PC-9 (cell line): ENCODE measurements at regions not wholly inside any gene's neighbourhood (a gene's known extent, or its start where the extent isn't known, plus 50 kb on each side); places are given as distances from the start of the nearest gene placed in this dataset.

Experiments
- BruUV-seq: library from RNA; stranded (reverse); fragments of 400-500 nt; replicated peaks from 2 replicates; lab custom pipeline; 2021; lab: Mats Ljungman, UMichigan
- CTCF ChIA-PET: fragments of 300-600 bp; sonication (Branson Sonifier 250); formaldehyde crosslinking; loops from one replicate; lab custom pipeline; 2022; ENCODE audit warnings: antibody characterized with exemption; lab: Charles Lee
- POLR2A ChIA-PET: fragments of 300-600 bp; sonication (Branson Sonifier 250); formaldehyde crosslinking; loops from one replicate; lab custom pipeline; 2022; ENCODE audit warnings: antibody characterized with exemption; ENCODE audit not compliant: unreplicated experiment; lab: Charles Lee
- DNase-seq, 2 experiments: peaks; one replicate each; pipeline versions ENCODE4 v3.0.0 to v3.0.0-alpha.2; 2015 to 2022; ENCODE audit warnings: mixed read lengths in 1 of 2
- H2AFZ ChIP-seq: fragments of 200-600 bp; sonication (generic); 2 replicates; pipeline ENCODE4 v1.8.1; 2017; ENCODE audit warnings: antibody characterized with exemption
- H3F3A ChIP-seq: fragments of 200-600 bp; sonication (generic); 2 replicates; pipeline ENCODE4 v1.8.1; 2017; ENCODE audit warnings: antibody characterized with exemption, mild to moderate bottlenecking, low read depth; ENCODE audit not compliant: insufficient read depth
- H3K27ac ChIP-seq: fragments of 200-600 bp; sonication (generic); 2 replicates; pipeline ENCODE4 v1.6.1; 2016; ENCODE audit warnings: mixed run types
- H3K27me3 ChIP-seq: fragments of 200-600 bp; sonication (generic); 2 replicates; pipeline ENCODE4 v1.6.1; 2016; ENCODE audit warnings: low read depth, mixed run types; ENCODE audit not compliant: insufficient read depth
- H3K36me3 ChIP-seq: fragments of 200-600 bp; sonication (generic); 2 replicates; pipeline ENCODE4 v1.6.1; 2016; ENCODE audit warnings: low read depth, mixed run types
- H3K4me1 ChIP-seq: fragments of 200-600 bp; sonication (generic); replicated peaks from 2 replicates; pipeline ENCODE4 v1.6.1; 2016; ENCODE audit warnings: mixed run types; ENCODE audit not compliant: insufficient read depth
- H3K4me2 ChIP-seq: fragments of 200-600 bp; sonication (generic); 2 replicates; pipeline ENCODE4 v1.6.1; 2017; ENCODE audit warnings: mixed run types
- H3K4me3 ChIP-seq: fragments of 200-600 bp; sonication (generic); 2 replicates; pipeline ENCODE4 v1.6.1; 2016; ENCODE audit warnings: mixed run types
- H3K79me2 ChIP-seq: fragments of 200-600 bp; sonication (generic); 2 replicates; pipeline ENCODE4 v1.6.1; 2017; ENCODE audit warnings: low read depth, mixed run types
- H3K9me2 ChIP-seq: fragments of 200-600 bp; sonication (generic); 2 replicates; pipeline ENCODE4 v1.8.1; 2017; ENCODE audit warnings: mild to moderate bottlenecking; ENCODE audit not compliant: insufficient read depth
- H3K9me3 ChIP-seq: fragments of 200-600 bp; sonication (generic); 2 replicates; pipeline ENCODE4 v1.8.1; 2016; ENCODE audit warnings: low read depth; ENCODE audit not compliant: insufficient read depth
- H4K20me1 ChIP-seq: fragments of 200-600 bp; sonication (generic); 2 replicates; pipeline ENCODE4 v1.8.1; 2017; ENCODE audit not compliant: insufficient read depth
- EZH2 ChIP-seq: fragments of 200-600 bp; sonication (generic); IDR thresholded peaks from 2 replicates; pipeline ENCODE4 v1.8.0; 2017; ENCODE audit warnings: antibody characterized with exemption, low read depth
- intact Hi-C: fragments of 100-400 bp; cut with micrococcal nuclease; formaldehyde crosslinking; loops from one replicate; pipeline ENCODE4 v1.10.0; 2022; ENCODE audit not compliant: unreplicated experiment
- TF ChIP-seq, protein P1 (sequence below): fragments of 200-600 bp; sonication (generic); conservative IDR thresholded peaks from 2 replicates; pipeline ENCODE4 v1.6.1; 2017; ENCODE audit warnings: mixed run types, antibody characterized with exemption, mild to moderate bottlenecking, moderate library complexity

DNA sequence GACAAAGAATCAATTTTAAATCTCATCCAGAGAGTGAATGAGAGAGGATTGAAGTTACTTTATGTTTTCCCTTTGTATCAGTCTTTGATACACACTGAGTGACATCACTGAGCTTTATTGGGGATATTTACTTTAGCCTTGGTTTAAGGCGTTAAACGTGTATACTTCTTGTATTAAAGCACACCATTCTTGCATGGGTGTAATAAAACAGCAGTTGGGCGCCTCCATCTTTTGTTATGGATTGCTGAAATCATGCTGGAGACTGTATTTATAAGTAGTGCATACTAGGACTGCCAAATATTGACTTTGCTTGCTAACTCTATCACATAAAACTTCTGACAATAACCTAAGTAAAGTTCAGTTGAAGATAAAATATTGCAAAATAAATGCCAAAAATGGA lies 1755.8 kb upstream of the WWC1 start:
- intact Hi-C loops = no loop called here
- Histone ChIP-seq H4K20me1 (no peaks in the 10 kb centered on the region), H3K27ac (no peak overlapping the region), H2AFZ (no peak overlapping the region), H3K4me3 (no peak overlapping the region), H3K9me3 (no peaks in the 10 kb centered on the region), H3K36me3 (no peaks in the 10 kb centered on the region), H3K79me2 (no peaks in the 10 kb centered on the region), H3K4me2 (no peak overlapping the region), H3K27me3 (no peaks in the 10 kb centered on the region), H3F3A (no peaks in the 10 kb centered on the region), H3K4me1 (no peaks in the 10 kb centered on the region), H3K9me2 (no peaks in the 10 kb centered on the region)
- POLR2A ChIA-PET = no interaction called here
- no peak for TF ChIP-seq EZH2
- TF ChIP-seq, protein P1, sequence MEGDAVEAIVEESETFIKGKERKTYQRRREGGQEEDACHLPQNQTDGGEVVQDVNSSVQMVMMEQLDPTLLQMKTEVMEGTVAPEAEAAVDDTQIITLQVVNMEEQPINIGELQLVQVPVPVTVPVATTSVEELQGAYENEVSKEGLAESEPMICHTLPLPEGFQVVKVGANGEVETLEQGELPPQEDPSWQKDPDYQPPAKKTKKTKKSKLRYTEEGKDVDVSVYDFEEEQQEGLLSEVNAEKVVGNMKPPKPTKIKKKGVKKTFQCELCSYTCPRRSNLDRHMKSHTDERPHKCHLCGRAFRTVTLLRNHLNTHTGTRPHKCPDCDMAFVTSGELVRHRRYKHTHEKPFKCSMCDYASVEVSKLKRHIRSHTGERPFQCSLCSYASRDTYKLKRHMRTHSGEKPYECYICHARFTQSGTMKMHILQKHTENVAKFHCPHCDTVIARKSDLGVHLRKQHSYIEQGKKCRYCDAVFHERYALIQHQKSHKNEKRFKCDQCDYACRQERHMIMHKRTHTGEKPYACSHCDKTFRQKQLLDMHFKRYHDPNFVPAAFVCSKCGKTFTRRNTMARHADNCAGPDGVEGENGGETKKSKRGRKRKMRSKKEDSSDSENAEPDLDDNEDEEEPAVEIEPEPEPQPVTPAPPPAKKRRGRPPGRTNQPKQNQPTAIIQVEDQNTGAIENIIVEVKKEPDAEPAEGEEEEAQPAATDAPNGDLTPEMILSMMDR = no peak
- BruUV-seq = no TSS peak
- DNase-seq = no peak
- CTCF ChIA-PET = no interaction called here

- no peak overlapping the region for H3K4me2 ChIP-seq
- BruUV-seq = no TSS peak
- no peaks in the 10 kb centered on the region for H3K9me3 ChIP-seq
- ChIA-PET POLR2A (no interaction called here), CTCF (no interaction called here)
- DNase-seq = no peak
- H3K79me2 ChIP-seq = no peaks in the 10 kb centered on the region
- no peaks in the 10 kb centered on the region for H3F3A ChIP-seq
- no peaks in the 10 kb centered on the region; the same call in none of the 2 replicates for H3K9me2 ChIP-seq
- no peaks in the 10 kb centered on the region for H4K20me1 ChIP-seq
- TF ChIP-seq EZH2 = no peak
- TF ChIP-seq, protein P1 = no peak
- no peak overlapping the region for H2AFZ ChIP-seq
- H3K27ac ChIP-seq = no peak overlapping the region
- no peaks in the 10 kb centered on the region for H3K36me3 ChIP-seq
- intact Hi-C loops = no loop called here
- H3K4me1 ChIP-seq = no peaks in the 10 kb centered on the region
- no peaks in the 10 kb centered on the region for H3K27me3 ChIP-seq
- no peak overlapping the region for H3K4me3 ChIP-seq
Measured at GRCh38 chr5:166540156-166540555, 1751.3 kb upstream of the WWC1 start.

GRCh38 chr5:166551384-166551783 lies 1740.1 kb upstream of the WWC1 start:
- no TSS peak for BruUV-seq
- DNase-seq = no peak
- Histone ChIP-seq H3F3A (no peaks in the 10 kb centered on the region), H3K4me3 (no peak overlapping the region), H3K79me2 (no peaks in the 10 kb centered on the region), H3K4me2 (no peak overlapping the region), H3K36me3 (no peaks in the 10 kb centered on the region), H3K27ac (no peak overlapping the region), H3K27me3 (no peaks in the 10 kb centered on the region), H3K9me2 (no peaks in the 10 kb centered on the region; the same call in 1 of the 2 replicates), H4K20me1 (no peaks in the 10 kb centered on the region), H3K9me3 (no peaks in the 10 kb centered on the region), H3K4me1 (no peaks in the 10 kb centered on the region), H2AFZ (no peak overlapping the region)
- ChIA-PET CTCF (no interaction called here), POLR2A (interaction anchor here (0.5 kb wide), 1 partner anchor 81 kb away, joined by 3 read pairs; no protein-coding TSS in a partner anchor)
- intact Hi-C loops = no loop called here
- TF ChIP-seq EZH2 = no peak
- TF ChIP-seq, protein P1 = no peak
